ENCODE measurements at regions not wholly inside any gene's neighbourhood (a gene's known extent, or its start where the extent isn't known, plus 50 kb on each side); places are given as distances from the start of the nearest gene placed in this dataset.

DNA sequence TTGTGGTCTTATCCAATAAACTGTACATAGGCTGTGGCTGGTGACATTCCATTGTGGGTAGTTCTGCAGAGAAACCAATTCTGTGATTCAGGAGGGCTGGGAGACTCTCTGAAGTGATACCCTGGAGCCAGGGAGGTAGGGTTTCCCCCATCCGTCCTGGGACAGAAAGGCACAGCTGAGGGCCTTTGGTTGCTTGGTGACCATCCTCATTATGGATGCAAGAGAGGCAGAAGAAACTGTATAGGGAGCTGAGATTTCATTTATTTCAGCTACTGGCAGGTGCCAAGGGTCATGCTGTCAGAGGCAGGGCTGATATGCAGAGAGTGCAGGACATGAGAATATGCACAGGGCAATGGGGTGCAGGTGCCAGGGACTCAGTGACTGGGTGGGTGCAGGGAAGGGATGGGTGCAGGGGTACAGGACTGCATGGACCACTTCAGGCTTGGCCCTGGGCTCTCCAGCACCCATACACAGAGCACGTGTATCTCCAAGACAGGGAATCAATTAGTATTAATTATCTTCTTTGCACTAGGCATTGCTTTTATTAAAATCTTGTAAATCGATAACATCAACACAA is 236.5 kb downstream of the ICE1 start:
- H3K9me3 ChIP-seq (ENCODE audit: control insufficient read depth, low read depth, low read length): no peaks in the 10 kb centered on the region
- H3K4me3 ChIP-seq (ENCODE audit: low read length): no peak overlapping the region
- H3K36me3 ChIP-seq (ENCODE audit: control insufficient read depth, insufficient read depth, low read length): no peaks in the 10 kb centered on the region
- H3K27me3 ChIP-seq (ENCODE audit: control insufficient read depth, insufficient read depth, low read length): no peaks in the 10 kb centered on the region
- DNase-seq: no peak
- H3K27ac ChIP-seq (ENCODE audit: low read length): no peak overlapping the region
- no peaks in the 10 kb centered on the region for H3K4me1 ChIP-seq (ENCODE audit: control insufficient read depth, insufficient read depth, low read length)
- 100% methylated on average over 1 of the region's 3 CpGs for WGBS (ENCODE audit: insufficient coverage, low lambda C conversion rate)

DNA sequence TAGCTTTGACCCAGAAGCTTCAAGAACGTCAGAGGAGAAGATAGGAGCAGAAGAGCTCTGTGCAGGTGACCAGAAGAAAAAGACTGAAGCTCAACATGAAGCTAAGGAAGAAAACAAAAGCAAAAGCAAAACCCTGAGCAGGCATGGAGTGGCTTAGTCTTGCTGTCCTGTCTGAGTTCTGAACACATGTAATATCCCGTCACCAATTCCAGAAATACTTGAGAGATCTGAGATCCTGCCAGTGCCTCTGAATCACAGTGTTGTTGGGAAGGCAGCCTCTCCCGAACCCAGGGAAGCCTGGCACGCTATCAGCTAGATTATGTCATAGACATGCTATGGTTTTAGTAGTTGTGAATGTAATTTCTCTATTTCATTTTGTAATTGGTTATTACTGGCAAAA is 235.7 kb downstream of the ICE1 start:
- Histone ChIP-seq H3K4me3 (ENCODE audit: low read length) (no peak overlapping the region), H3K9me3 (ENCODE audit: control insufficient read depth, low read depth, low read length) (no peaks in the 10 kb centered on the region), H3K36me3 (ENCODE audit: control insufficient read depth, insufficient read depth, low read length) (no peaks in the 10 kb centered on the region), H3K27me3 (ENCODE audit: control insufficient read depth, insufficient read depth, low read length) (no peaks in the 10 kb centered on the region), H3K4me1 (ENCODE audit: control insufficient read depth, insufficient read depth, low read length) (no peaks in the 10 kb centered on the region), H3K27ac (ENCODE audit: low read length) (no peak overlapping the region)
- no CpG with 5 or more reads among the region's 4 CpGs for WGBS (ENCODE audit: insufficient coverage, low lambda C conversion rate)
- DNase-seq: peak in 1 of 2 donors; percentile 24

DNA sequence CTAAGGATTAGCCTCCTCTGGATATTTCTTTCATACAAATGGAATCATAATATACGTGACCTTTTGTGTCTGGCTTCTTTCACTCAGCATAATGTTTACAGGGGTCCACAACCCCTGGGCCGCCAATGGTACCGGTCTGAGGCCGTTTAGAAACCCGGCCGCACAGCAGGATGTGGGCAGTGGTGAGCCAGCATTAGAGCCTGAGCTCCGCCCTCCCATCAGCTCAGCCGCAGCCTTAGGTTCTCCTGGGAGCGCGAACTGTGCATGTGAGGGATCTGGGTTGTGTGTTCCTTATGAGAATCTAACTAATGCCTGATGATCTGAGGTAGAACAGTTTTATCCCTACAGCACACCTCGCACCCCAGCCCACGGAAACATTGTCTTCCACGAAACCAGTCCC is 229.7 kb downstream of the ICE1 start:
- no peaks in the 10 kb centered on the region for H3K36me3 ChIP-seq (ENCODE audit: control insufficient read depth, insufficient read depth, low read length)
- no peak for DNase-seq
- H3K4me1 ChIP-seq (ENCODE audit: control insufficient read depth, insufficient read depth, low read length): no peaks in the 10 kb centered on the region
- no peak overlapping the region for H3K27ac ChIP-seq (ENCODE audit: low read length)
- no peaks in the 10 kb centered on the region for H3K27me3 ChIP-seq (ENCODE audit: control insufficient read depth, insufficient read depth, low read length)
- no peak overlapping the region for H3K4me3 ChIP-seq (ENCODE audit: low read length)
- no CpG with 5 or more reads among the region's 13 CpGs for WGBS (ENCODE audit: insufficient coverage, low lambda C conversion rate)
- H3K9me3 ChIP-seq (ENCODE audit: control insufficient read depth, low read depth, low read length): peaks cover 5% of the 10 kb centered on the region

DNA sequence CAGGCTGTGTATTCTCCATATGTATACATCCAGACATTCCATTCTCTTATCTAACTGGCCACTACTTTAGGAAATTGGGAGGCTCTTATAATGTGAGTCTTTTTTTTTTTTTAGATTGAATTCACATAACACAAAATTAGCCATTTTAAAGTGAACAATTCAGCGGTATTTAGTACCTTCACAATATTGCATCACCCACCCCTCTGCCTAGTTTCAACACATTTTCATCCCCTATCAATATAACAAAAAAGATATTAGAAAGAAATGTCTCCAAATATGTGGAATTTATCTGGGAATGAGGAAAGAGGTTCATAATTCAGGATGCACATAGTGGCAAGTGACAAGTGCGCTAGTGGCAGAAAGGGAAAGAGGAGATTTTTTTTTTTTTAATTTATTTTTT is 228.5 kb downstream of the ICE1 start:
- Histone ChIP-seq H3K4me3 (ENCODE audit: low read length) (no peak overlapping the region), H3K4me1 (ENCODE audit: control insufficient read depth, insufficient read depth, low read length) (no peaks in the 10 kb centered on the region), H3K36me3 (ENCODE audit: control insufficient read depth, insufficient read depth, low read length) (no peaks in the 10 kb centered on the region), H3K27ac (ENCODE audit: low read length) (no peak overlapping the region), H3K27me3 (ENCODE audit: control insufficient read depth, insufficient read depth, low read length) (no peaks in the 10 kb centered on the region), H3K9me3 (ENCODE audit: control insufficient read depth, low read depth, low read length) (peaks cover 5% of the 10 kb centered on the region)
- DNase-seq: no peak
- 100% methylated on average over 1 of the region's 2 CpGs for WGBS (ENCODE audit: insufficient coverage, low lambda C conversion rate)

DNA sequence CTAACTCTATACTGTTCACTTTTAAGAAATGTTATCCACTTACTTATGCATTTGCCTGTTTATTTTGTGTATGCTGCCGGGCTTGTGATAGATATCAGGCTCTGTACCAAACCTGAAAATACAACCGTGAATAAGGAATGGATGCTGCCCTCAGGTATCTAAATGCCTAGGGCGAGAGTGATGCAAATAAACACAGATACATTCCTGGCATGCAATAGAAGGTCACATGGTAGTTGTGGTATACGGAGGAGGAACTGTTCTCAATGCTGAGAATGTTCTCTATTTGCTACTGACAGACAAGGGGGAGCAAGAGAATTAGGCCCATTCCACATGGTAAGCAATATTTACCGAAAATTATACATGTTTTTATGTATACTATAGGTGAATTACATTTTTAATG is 227.8 kb downstream of the ICE1 start:
- H3K36me3 ChIP-seq (ENCODE audit: control insufficient read depth, insufficient read depth, low read length): no peaks in the 10 kb centered on the region
- 80% methylated on average over 1 of the region's 5 CpGs for WGBS (ENCODE audit: insufficient coverage, low lambda C conversion rate)
- H3K27ac ChIP-seq (ENCODE audit: low read length): no peak overlapping the region
- peaks cover 5% of the 10 kb centered on the region for H3K9me3 ChIP-seq (ENCODE audit: control insufficient read depth, low read depth, low read length)
- H3K4me1 ChIP-seq (ENCODE audit: control insufficient read depth, insufficient read depth, low read length): no peaks in the 10 kb centered on the region
- H3K4me3 ChIP-seq (ENCODE audit: low read length): no peak overlapping the region
- no peaks in the 10 kb centered on the region for H3K27me3 ChIP-seq (ENCODE audit: control insufficient read depth, insufficient read depth, low read length)
- DNase-seq: no peak

DNA sequence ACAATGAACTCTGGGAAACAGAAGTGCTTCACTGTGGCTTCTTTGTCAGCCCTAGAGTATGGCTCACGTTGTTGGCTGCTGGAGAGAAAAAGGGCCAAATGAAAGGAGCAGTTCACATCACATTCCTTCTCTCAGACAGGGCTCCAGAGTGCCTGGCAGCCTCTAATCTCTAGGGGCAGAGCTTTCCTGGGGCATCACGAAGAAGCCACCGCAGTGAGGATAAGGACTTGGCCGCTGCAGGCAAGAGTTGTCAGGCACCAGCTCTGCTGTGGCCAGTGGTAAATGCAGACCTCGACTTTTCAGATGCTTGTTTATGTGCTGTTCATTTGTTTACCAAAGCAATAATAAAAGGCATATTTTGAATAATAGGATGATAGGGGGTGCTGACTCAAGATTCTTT is 227.2 kb downstream of the ICE1 start:
- Histone ChIP-seq H3K4me3 (ENCODE audit: low read length) (no peak overlapping the region), H3K27me3 (ENCODE audit: control insufficient read depth, insufficient read depth, low read length) (no peaks in the 10 kb centered on the region), H3K27ac (ENCODE audit: low read length) (no peak overlapping the region), H3K36me3 (ENCODE audit: control insufficient read depth, insufficient read depth, low read length) (no peaks in the 10 kb centered on the region), H3K4me1 (ENCODE audit: control insufficient read depth, insufficient read depth, low read length) (no peaks in the 10 kb centered on the region), H3K9me3 (ENCODE audit: control insufficient read depth, low read depth, low read length) (peaks cover 5% of the 10 kb centered on the region)
- no CpG with 5 or more reads among the region's 5 CpGs for WGBS (ENCODE audit: insufficient coverage, low lambda C conversion rate)
- DNase-seq: no peak

DNA sequence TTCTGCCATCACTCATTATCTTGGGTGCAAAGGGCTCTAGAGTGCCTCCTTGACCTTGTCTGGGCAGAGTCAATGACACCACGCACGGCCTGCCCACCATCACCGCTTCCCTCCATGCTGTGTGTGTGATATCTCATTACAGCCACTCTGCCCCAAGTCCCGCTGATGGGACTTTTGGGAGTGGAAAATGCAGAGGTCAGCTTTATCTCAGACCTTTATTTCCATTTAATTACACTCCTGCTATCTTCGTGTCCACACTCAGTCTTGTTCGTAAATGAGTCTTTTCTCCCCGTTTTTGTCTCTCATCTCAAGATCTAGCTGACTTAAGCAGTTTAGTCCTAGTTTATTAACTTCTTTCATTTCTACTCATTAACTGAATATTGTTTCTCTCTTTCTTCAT is 226.2 kb downstream of the ICE1 start:
- no peaks in the 10 kb centered on the region for H3K36me3 ChIP-seq (ENCODE audit: control insufficient read depth, insufficient read depth, low read length)
- WGBS (ENCODE audit: insufficient coverage, low lambda C conversion rate): 96% methylated on average over 3 of the region's 7 CpGs
- H3K27ac ChIP-seq (ENCODE audit: low read length): no peak overlapping the region
- H3K4me3 ChIP-seq (ENCODE audit: low read length): no peak overlapping the region
- DNase-seq: no peak
- H3K9me3 ChIP-seq (ENCODE audit: control insufficient read depth, low read depth, low read length): peaks cover 5% of the 10 kb centered on the region
- no peaks in the 10 kb centered on the region for H3K27me3 ChIP-seq (ENCODE audit: control insufficient read depth, insufficient read depth, low read length)
- H3K4me1 ChIP-seq (ENCODE audit: control insufficient read depth, insufficient read depth, low read length): no peaks in the 10 kb centered on the region

DNA sequence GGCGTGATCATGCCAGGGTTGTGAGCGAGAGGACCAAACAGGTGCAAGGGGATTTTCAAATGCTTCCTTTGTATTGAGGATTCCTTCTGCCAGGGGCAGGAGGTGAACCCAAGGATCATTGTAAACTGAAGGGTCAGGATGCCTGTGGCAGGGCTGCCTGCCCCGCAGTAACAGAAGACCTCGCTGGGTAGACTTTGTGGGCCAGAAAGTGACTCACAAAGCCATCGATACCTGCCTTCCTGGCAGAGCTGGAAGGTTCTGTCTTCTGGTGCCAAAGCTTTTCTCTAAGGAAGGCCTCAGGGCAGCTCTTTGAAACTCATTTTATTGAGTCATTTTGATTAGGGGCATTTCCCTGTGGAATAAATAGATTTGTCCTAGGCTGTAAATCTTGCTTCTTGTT is 223.4 kb downstream of the ICE1 start:
- H3K9me3 ChIP-seq (ENCODE audit: control insufficient read depth, low read depth, low read length): no peaks in the 10 kb centered on the region
- no peak overlapping the region for H3K27ac ChIP-seq (ENCODE audit: low read length)
- DNase-seq: no peak
- no peaks in the 10 kb centered on the region for H3K36me3 ChIP-seq (ENCODE audit: control insufficient read depth, insufficient read depth, low read length)
- H3K4me3 ChIP-seq (ENCODE audit: low read length): no peak overlapping the region
- no peaks in the 10 kb centered on the region for H3K27me3 ChIP-seq (ENCODE audit: control insufficient read depth, insufficient read depth, low read length)
- H3K4me1 ChIP-seq (ENCODE audit: control insufficient read depth, insufficient read depth, low read length): no peaks in the 10 kb centered on the region
- no CpG with 5 or more reads among the region's 5 CpGs for WGBS (ENCODE audit: insufficient coverage, low lambda C conversion rate)

DNA sequence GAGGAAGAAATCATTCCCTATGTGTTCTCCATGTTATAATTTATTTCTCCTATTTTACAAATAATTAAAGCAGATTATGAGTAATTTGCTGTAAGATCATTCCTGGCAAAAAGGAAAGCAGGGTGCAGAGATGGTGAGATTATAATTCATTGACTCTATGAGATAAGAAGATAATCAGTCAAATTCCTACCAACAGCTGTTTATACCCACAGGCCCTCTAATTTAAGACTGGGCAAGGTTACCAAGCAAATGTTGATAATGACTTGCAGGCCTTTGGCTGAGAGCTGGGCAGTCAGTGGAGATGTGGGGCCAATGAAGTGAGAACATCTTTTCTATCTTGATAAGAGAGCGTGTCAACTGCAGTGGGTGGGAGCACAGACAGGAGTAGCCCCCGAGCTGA is 222.7 kb downstream of the ICE1 start:
- H3K4me1 ChIP-seq (ENCODE audit: control insufficient read depth, insufficient read depth, low read length): no peaks in the 10 kb centered on the region
- H3K27me3 ChIP-seq (ENCODE audit: control insufficient read depth, insufficient read depth, low read length): no peaks in the 10 kb centered on the region
- no peak overlapping the region for H3K27ac ChIP-seq (ENCODE audit: low read length)
- H3K4me3 ChIP-seq (ENCODE audit: low read length): no peak overlapping the region
- H3K9me3 ChIP-seq (ENCODE audit: control insufficient read depth, low read depth, low read length): no peaks in the 10 kb centered on the region
- no CpG with 5 or more reads among the region's 2 CpGs for WGBS (ENCODE audit: insufficient coverage, low lambda C conversion rate)
- no peak for DNase-seq
- H3K36me3 ChIP-seq (ENCODE audit: control insufficient read depth, insufficient read depth, low read length): no peaks in the 10 kb centered on the region

DNA sequence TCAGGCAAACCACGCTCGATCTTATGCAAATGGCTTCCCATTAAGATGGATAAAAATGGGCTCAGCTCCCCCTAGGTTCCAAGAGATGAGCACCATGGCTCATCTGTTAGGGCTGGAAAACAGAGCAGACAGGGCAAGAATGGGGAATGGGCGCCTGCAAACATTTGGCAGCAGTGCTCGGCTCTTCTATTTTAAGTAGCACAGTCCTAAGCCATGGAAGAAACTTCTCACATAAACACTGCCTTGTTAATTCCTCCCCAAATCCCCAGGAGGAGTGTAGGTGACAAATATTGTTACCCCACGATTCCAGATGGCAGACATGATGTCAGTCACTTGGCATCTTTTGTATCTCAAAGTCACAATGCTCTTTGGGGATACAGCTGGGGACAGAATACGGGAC is 221.8 kb downstream of the ICE1 start:
- DNase-seq: no peak
- no peak overlapping the region for H3K27ac ChIP-seq (ENCODE audit: low read length)
- no CpG with 5 or more reads among the region's 6 CpGs for WGBS (ENCODE audit: insufficient coverage, low lambda C conversion rate)

DNA sequence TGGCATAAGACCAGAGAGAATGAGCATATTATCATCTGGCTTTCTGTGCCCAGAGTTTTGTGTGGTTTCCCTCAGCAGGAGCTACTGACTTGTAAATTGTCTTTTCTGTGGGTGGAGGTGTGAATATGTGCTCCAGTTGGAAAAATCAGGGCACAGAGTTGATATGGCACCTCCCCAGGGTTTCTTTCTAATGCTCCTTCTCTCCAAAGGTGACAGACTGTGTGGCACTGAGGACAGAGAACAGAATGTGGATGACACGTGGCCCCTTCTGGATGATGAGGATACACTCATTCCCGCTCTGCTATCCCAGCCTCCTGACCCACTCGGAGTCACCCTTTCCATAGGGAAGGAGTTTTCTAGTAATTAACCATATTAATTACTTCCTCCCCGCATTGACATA is 221.0 kb downstream of the ICE1 start:
- Histone ChIP-seq H3K27ac (ENCODE audit: low read length) (no peak overlapping the region), H3K36me3 (ENCODE audit: control insufficient read depth, insufficient read depth, low read length) (no peaks in the 10 kb centered on the region), H3K4me3 (ENCODE audit: low read length) (no peak overlapping the region), H3K27me3 (ENCODE audit: control insufficient read depth, insufficient read depth, low read length) (no peaks in the 10 kb centered on the region), H3K4me1 (ENCODE audit: control insufficient read depth, insufficient read depth, low read length) (no peaks in the 10 kb centered on the region), H3K9me3 (ENCODE audit: control insufficient read depth, low read depth, low read length) (no peaks in the 10 kb centered on the region)
- WGBS (ENCODE audit: insufficient coverage, low lambda C conversion rate): no CpG with 5 or more reads among the region's 4 CpGs
- no peak for DNase-seq

More for the DNA sequence above, 221.8 kb downstream of the ICE1 start:
- H3K27me3 ChIP-seq (ENCODE audit: control insufficient read depth, insufficient read depth, low read length): no peaks in the 10 kb centered on the region
- H3K9me3 ChIP-seq (ENCODE audit: control insufficient read depth, low read depth, low read length): no peaks in the 10 kb centered on the region
- H3K4me1 ChIP-seq (ENCODE audit: control insufficient read depth, insufficient read depth, low read length): no peaks in the 10 kb centered on the region
- no peak overlapping the region for H3K4me3 ChIP-seq (ENCODE audit: low read length)
- H3K36me3 ChIP-seq (ENCODE audit: control insufficient read depth, insufficient read depth, low read length): no peaks in the 10 kb centered on the region

Measured in large intestine (tissue), 3 donors.